SH-SY5Y (cell line): ENCODE measurements at regions not wholly inside any gene's neighbourhood (a gene's known extent, or its start where the extent isn't known, plus 50 kb on each side); places are given as distances from the start of the nearest gene placed in this dataset.

Source experiments
- GATA2 ChIP-seq: IDR thresholded peaks from 2 replicates; pipeline ENCODE4 v1.6.1; 2011; ENCODE audit warnings: mild to moderate bottlenecking, low read depth, low read length
- GATA3 ChIP-seq: IDR thresholded peaks from 2 replicates; pipeline ENCODE4 v1.6.1; 2011; ENCODE audit warnings: low read depth, mild to moderate bottlenecking, low read length, moderate library complexity

- TF ChIP-seq GATA3, result no peak
- TF ChIP-seq GATA2, result no peak
Observed at GRCh38 chr10:111171183-111171582, 94.4 kb downstream of the ADRA2A start.

- peak; percentile 85 for TF ChIP-seq GATA3
- peak; percentile 96 for TF ChIP-seq GATA2
Observed at GRCh38 chr10:111175787-111176186, 99.0 kb downstream of the ADRA2A start.

GRCh38 chr10:111177379-111177778 is 100.5 kb downstream of the ADRA2A start:
- TF ChIP-seq GATA3 (no peak), GATA2 (no peak)

- TF ChIP-seq GATA3 (no peak), GATA2 (no peak)
Observed at GRCh38 chr10:111179514-111179913, 102.7 kb downstream of the ADRA2A start.

- TF ChIP-seq GATA2, result no peak
- no peak for TF ChIP-seq GATA3
Observed at GRCh38 chr10:111186358-111186757, 109.5 kb downstream of the ADRA2A start.

- TF ChIP-seq GATA3, result no peak
- TF ChIP-seq GATA2, result no peak
Observed at GRCh38 chr10:111187096-111187495, 110.3 kb downstream of the ADRA2A start.

GRCh38 chr10:111199587-111199986 is 122.8 kb downstream of the ADRA2A start:
- no peak for TF ChIP-seq GATA3
- TF ChIP-seq GATA2, result no peak

GRCh38 chr10:111200505-111201186 is 123.8 kb downstream of the ADRA2A start:
- TF ChIP-seq GATA2 (no peak), GATA3 (no peak)

- TF ChIP-seq GATA2, result no peak
Observed at GRCh38 chr10:111203615-111204014, 126.8 kb downstream of the ADRA2A start.

GRCh38 chr10:111204838-111205237 is 128.0 kb downstream of the ADRA2A start:
- TF ChIP-seq GATA2 (no peak), GATA3 (no peak)

- TF ChIP-seq GATA3 (no peak), GATA2 (no peak)
Observed at GRCh38 chr10:111206521-111206920, 129.7 kb downstream of the ADRA2A start.

- TF ChIP-seq GATA2 (no peak), GATA3 (no peak)
Observed at GRCh38 chr10:111207500-111207899, 130.7 kb downstream of the ADRA2A start.

- TF ChIP-seq GATA2, result no peak
- TF ChIP-seq GATA3, result no peak
Observed at GRCh38 chr10:111208951-111209350, 132.1 kb downstream of the ADRA2A start.

- TF ChIP-seq GATA3 (no peak), GATA2 (no peak)
Observed at GRCh38 chr10:111209692-111210091, 132.9 kb downstream of the ADRA2A start.

- TF ChIP-seq GATA2 (no peak), GATA3 (no peak)
Observed at GRCh38 chr10:111211241-111211640, 134.4 kb downstream of the ADRA2A start.

GRCh38 chr10:111211706-111212105 is 134.9 kb downstream of the ADRA2A start:
- TF ChIP-seq GATA3 (no peak), GATA2 (no peak)
